Caco-2 (cell line): ENCODE measurements at regions not wholly inside any gene's neighbourhood (a gene's known extent, or its start where the extent isn't known, plus 50 kb on each side); places are given as distances from the start of the nearest gene placed in this dataset.

Source experiments
- BruUV-seq: library from RNA; stranded (reverse); fragments of 400-500 nt; replicated peaks from 2 replicates; lab custom pipeline; 2021; lab: Mats Ljungman, UMichigan
- CTCF ChIA-PET: fragments of 300-600 bp; sonication (Branson Sonifier 250); formaldehyde crosslinking; loops from one replicate; lab custom pipeline; 2022; ENCODE audit warnings: antibody characterized with exemption; lab: Charles Lee
- POLR2A ChIA-PET: fragments of 300-600 bp; sonication (Branson Sonifier 250); formaldehyde crosslinking; loops from one replicate; lab custom pipeline; 2022; ENCODE audit warnings: antibody characterized with exemption; lab: Charles Lee
- DNase-seq, 2 experiments: peaks; one replicate each; pipeline versions ENCODE4 v3.0.0 to v3.0.0-alpha.2; 2020 to 2022
- H3K27me3 ChIP-seq: replicated peaks from 2 replicates; pipeline ENCODE4 v1.6.0; 2011; ENCODE audit warnings: low read length; ENCODE audit not compliant: control insufficient read depth, insufficient read depth
- H3K36me3 ChIP-seq: 2 replicates; pipeline ENCODE4 v1.5.1; 2011; ENCODE audit warnings: low read length; ENCODE audit not compliant: control insufficient read depth, insufficient read depth
- H3K4me1 ChIP-seq: fragments of 250-450 bp; sonication (Bioruptor Pico); 2 replicates; pipeline ENCODE4 v1.5.1; 2020; ENCODE audit warnings: mild to moderate bottlenecking
- H3K4me3 ChIP-seq: 2 replicates; pipeline ENCODE4 v1.5.1; 2011; ENCODE audit warnings: low read depth, mild to moderate bottlenecking, control low read depth, low read length
- H3K9me3 ChIP-seq: fragments of 250-450 bp; sonication (Bioruptor Pico); 2 replicates; pipeline ENCODE4 v1.5.1; 2020; ENCODE audit warnings: mild to moderate bottlenecking, moderate library complexity
- H3K27ac Mint-ChIP-seq: one replicate; pipeline ENCODE4 v1.8.0; 2022; ENCODE audit warnings: mixed read lengths; ENCODE audit not compliant: unreplicated experiment
- H3K27me3 Mint-ChIP-seq: one replicate; pipeline ENCODE4 v1.8.0; 2022; ENCODE audit warnings: mixed read lengths; ENCODE audit not compliant: insufficient read depth, unreplicated experiment
- H3K36me3 Mint-ChIP-seq: one replicate; pipeline ENCODE4 v1.8.0; 2022; ENCODE audit warnings: mild to moderate bottlenecking, mixed read lengths; ENCODE audit not compliant: insufficient read depth, unreplicated experiment
- H3K4me1 Mint-ChIP-seq: one replicate; pipeline ENCODE4 v1.8.0; 2022; ENCODE audit warnings: low read depth, mixed read lengths; ENCODE audit not compliant: unreplicated experiment
- H3K4me3 Mint-ChIP-seq: one replicate; pipeline ENCODE4 v1.8.0; 2022; ENCODE audit warnings: mild to moderate bottlenecking, moderate library complexity, mixed read lengths; ENCODE audit not compliant: unreplicated experiment
- H3K9me3 Mint-ChIP-seq: one replicate; pipeline ENCODE4 v1.8.0; 2022; ENCODE audit warnings: mixed read lengths; ENCODE audit not compliant: unreplicated experiment
- intact Hi-C: fragments of 100-400 bp; cut with micrococcal nuclease; formaldehyde crosslinking; loops from one replicate; pipeline ENCODE4 v1.10.0; 2022; ENCODE audit not compliant: unreplicated experiment
- TF ChIP-seq, protein P1 (sequence below), 2 experiments: fragments of 200-600 bp in 1 of 2; IDR thresholded peaks; 1 replicate in 1 of 2; 2 replicates in 1 of 2; pipeline versions ENCODE4 v1.5.1 to v1.8.0; 2011 to 2022; ENCODE audit warnings: antibody characterized with exemption in 1 of 2, control low read depth in 1 of 2, inconsistent platforms in 1 of 2, low read depth in 1 of 2, low read length in 1 of 2, mild to moderate bottlenecking in 1 of 2, moderate library complexity in 1 of 2; ENCODE audit not compliant: insufficient read depth in 1 of 2, severe bottlenecking in 1 of 2, unreplicated experiment in 1 of 2

GRCh38 chr7:31253532-31253931 lies 87.0 kb downstream of the NEUROD6 start:
- POLR2A ChIA-PET: no interaction called here
- no peaks in the 10 kb centered on the region for H3K4me1 Mint-ChIP-seq
- H3K9me3 Mint-ChIP-seq: no peaks in the 10 kb centered on the region
- H3K4me1 ChIP-seq: no peaks in the 10 kb centered on the region
- intact Hi-C loops: loop anchor here (5.0 kb wide), 1 partner anchor 61 kb away; no protein-coding TSS in a partner anchor
- H3K27ac Mint-ChIP-seq: no peak overlapping the region
- no peaks in the 10 kb centered on the region for H3K36me3 Mint-ChIP-seq
- peaks cover 22% of the 10 kb centered on the region for H3K27me3 Mint-ChIP-seq
- DNase-seq: no peak
- H3K9me3 ChIP-seq: no peaks in the 10 kb centered on the region
- no peak overlapping the region for H3K4me3 Mint-ChIP-seq
- CTCF ChIA-PET: no interaction called here
- no TSS peak for BruUV-seq
- TF ChIP-seq, protein P1, sequence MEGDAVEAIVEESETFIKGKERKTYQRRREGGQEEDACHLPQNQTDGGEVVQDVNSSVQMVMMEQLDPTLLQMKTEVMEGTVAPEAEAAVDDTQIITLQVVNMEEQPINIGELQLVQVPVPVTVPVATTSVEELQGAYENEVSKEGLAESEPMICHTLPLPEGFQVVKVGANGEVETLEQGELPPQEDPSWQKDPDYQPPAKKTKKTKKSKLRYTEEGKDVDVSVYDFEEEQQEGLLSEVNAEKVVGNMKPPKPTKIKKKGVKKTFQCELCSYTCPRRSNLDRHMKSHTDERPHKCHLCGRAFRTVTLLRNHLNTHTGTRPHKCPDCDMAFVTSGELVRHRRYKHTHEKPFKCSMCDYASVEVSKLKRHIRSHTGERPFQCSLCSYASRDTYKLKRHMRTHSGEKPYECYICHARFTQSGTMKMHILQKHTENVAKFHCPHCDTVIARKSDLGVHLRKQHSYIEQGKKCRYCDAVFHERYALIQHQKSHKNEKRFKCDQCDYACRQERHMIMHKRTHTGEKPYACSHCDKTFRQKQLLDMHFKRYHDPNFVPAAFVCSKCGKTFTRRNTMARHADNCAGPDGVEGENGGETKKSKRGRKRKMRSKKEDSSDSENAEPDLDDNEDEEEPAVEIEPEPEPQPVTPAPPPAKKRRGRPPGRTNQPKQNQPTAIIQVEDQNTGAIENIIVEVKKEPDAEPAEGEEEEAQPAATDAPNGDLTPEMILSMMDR (IDR thresholded peaks at IDR 0.05; ENCODE audit: insufficient read depth in 1 of 2, low read depth in 1 of 2, low read length in 1 of 2, severe bottlenecking in 1 of 2, unreplicated experiment in 1 of 2): no peak
- H3K36me3 ChIP-seq: no peaks in the 10 kb centered on the region
- H3K4me3 ChIP-seq: no peak overlapping the region
- H3K27me3 ChIP-seq: peaks cover 2% of the 10 kb centered on the region; the same call in 1 of the 2 replicates

GRCh38 chr7:31251441-31251840 lies 89.1 kb downstream of the NEUROD6 start:
- Mint-ChIP-seq H3K4me1 (no peaks in the 10 kb centered on the region), H3K36me3 (no peaks in the 10 kb centered on the region), H3K27ac (no peak overlapping the region), H3K9me3 (no peaks in the 10 kb centered on the region), H3K4me3 (no peak overlapping the region), H3K27me3 (peaks cover 25% of the 10 kb centered on the region)
- POLR2A ChIA-PET: no interaction called here
- intact Hi-C loops: loop anchor here (5.0 kb wide), 1 partner anchor 59 kb away; no protein-coding TSS in a partner anchor
- TF ChIP-seq, protein P1 (IDR thresholded peaks at IDR 0.05; ENCODE audit: insufficient read depth in 1 of 2, low read depth in 1 of 2, low read length in 1 of 2, severe bottlenecking in 1 of 2, unreplicated experiment in 1 of 2): peak in 1 of 2 experiments; percentile 2
- H3K27me3 ChIP-seq: peaks cover 2% of the 10 kb centered on the region; the same call in 1 of the 2 replicates
- CTCF ChIA-PET: no interaction called here
- H3K4me1 ChIP-seq: no peaks in the 10 kb centered on the region
- H3K36me3 ChIP-seq: no peaks in the 10 kb centered on the region
- no peaks in the 10 kb centered on the region for H3K9me3 ChIP-seq
- peak in 1 of 2 experiments; percentile 13 for DNase-seq
- no peak overlapping the region for H3K4me3 ChIP-seq
- no TSS peak for BruUV-seq

DNA sequence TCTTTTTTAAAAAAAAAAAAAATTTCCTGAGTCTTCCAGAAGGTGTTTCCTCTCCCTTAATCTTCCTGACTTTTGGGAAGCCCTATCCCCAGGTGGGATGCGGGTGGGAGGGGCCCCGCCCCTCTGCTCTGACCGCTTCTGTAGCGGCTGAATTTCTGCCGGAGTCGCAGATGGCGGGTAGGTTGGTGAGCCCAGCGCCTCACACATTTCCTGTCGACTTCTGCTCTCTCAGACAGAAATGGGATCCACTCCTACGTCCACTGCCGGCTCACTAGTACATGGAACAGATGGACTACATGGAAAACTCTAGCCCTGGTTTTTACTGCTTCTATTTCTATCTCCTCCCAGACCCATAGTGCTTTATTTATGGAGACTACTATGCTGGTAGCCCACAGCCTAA lies 90.9 kb downstream of the NEUROD6 start:
- intact Hi-C loops: loop anchor here (5.0 kb wide), 1 partner anchor 57 kb away; no protein-coding TSS in a partner anchor
- peaks cover 34% of the 10 kb centered on the region for H3K27me3 Mint-ChIP-seq
- no peaks in the 10 kb centered on the region for H3K36me3 Mint-ChIP-seq
- POLR2A ChIA-PET: no interaction called here
- CTCF ChIA-PET: no interaction called here
- H3K4me3 Mint-ChIP-seq: no peak overlapping the region
- TF ChIP-seq, protein P1 (IDR thresholded peaks at IDR 0.05; ENCODE audit: insufficient read depth in 1 of 2, low read depth in 1 of 2, low read length in 1 of 2, severe bottlenecking in 1 of 2, unreplicated experiment in 1 of 2): no peak
- H3K36me3 ChIP-seq: no peaks in the 10 kb centered on the region
- H3K4me1 Mint-ChIP-seq: no peaks in the 10 kb centered on the region
- BruUV-seq: no TSS peak
- H3K27ac Mint-ChIP-seq: no peak overlapping the region
- DNase-seq: no peak
- no peaks in the 10 kb centered on the region for H3K4me1 ChIP-seq
- H3K9me3 Mint-ChIP-seq: no peaks in the 10 kb centered on the region
- H3K4me3 ChIP-seq: no peak overlapping the region
- H3K9me3 ChIP-seq: no peaks in the 10 kb centered on the region
- peaks cover 2% of the 10 kb centered on the region; the same call in 1 of the 2 replicates for H3K27me3 ChIP-seq
